ENCODE measurements at regions not wholly inside any gene's neighbourhood (a gene's known extent, or its start where the extent isn't known, plus 50 kb on each side); places are given as distances from the start of the nearest gene placed in this dataset.
A peak's percentile ranks its signal among the peaks of the same experiment; 100 is the strongest.
"Not testable (repeated sequence)": the region's sequence is repeated elsewhere in the genome, so short reads cannot be mapped to it uniquely, and the experiment has no call there.

GRCh38 chr4:57854748-57855147 is 744.6 kb upstream of the IGFBP7 start:
- intact Hi-C loops (cut with micrococcal nuclease), result no loop called here
- no peak for ATAC-seq

GRCh38 chr4:57850141-57850540 is 740.0 kb upstream of the IGFBP7 start:
- intact Hi-C loops (cut with micrococcal nuclease), result no loop called here
- ATAC-seq, result no peak

More at GRCh38 chr4:57854748-57855147, 744.6 kb upstream of the IGFBP7 start:
- no peak for DNase-seq

GRCh38 chr4:57832083-57832482 is 721.9 kb upstream of the IGFBP7 start:
- DNase-seq (no peak), ATAC-seq (no peak)
- intact Hi-C loops (cut with micrococcal nuclease), result no loop called here

More at GRCh38 chr4:57850141-57850540, 740.0 kb upstream of the IGFBP7 start:
- no peak for DNase-seq

GRCh38 chr4:57789666-57790065 is 679.5 kb upstream of the IGFBP7 start:
- intact Hi-C loops (cut with micrococcal nuclease), result no loop called here
- DNase-seq (no peak), ATAC-seq (no peak)

GRCh38 chr4:57777876-57778275 is 667.7 kb upstream of the IGFBP7 start:
- DNase-seq (no peak), ATAC-seq (no peak)
- intact Hi-C loops (cut with micrococcal nuclease), result no loop called here

GRCh38 chr4:57774681-57775080 is 664.5 kb upstream of the IGFBP7 start:
- intact Hi-C loops (cut with micrococcal nuclease), result no loop called here
- no peak for DNase-seq

GRCh38 chr4:57774171-57774570 is 664.0 kb upstream of the IGFBP7 start:
- intact Hi-C loops (cut with micrococcal nuclease), result no loop called here
- ATAC-seq, result no peak
- DNase-seq, result no peak

More at GRCh38 chr4:57774681-57775080, 664.5 kb upstream of the IGFBP7 start:
- ATAC-seq, result no peak

- no peak for DNase-seq
- intact Hi-C loops (cut with micrococcal nuclease), result no loop called here
- no peak for ATAC-seq
Observed at GRCh38 chr4:57766341-57766740, 656.2 kb upstream of the IGFBP7 start.

GRCh38 chr4:57764856-57765255 is 654.7 kb upstream of the IGFBP7 start:
- intact Hi-C loops (cut with micrococcal nuclease), result no loop called here

GRCh38 chr4:57763070-57763469 is 652.9 kb upstream of the IGFBP7 start:
- ATAC-seq (no peak), DNase-seq (no peak)
- intact Hi-C loops (cut with micrococcal nuclease), result no loop called here

More at GRCh38 chr4:57764856-57765255, 654.7 kb upstream of the IGFBP7 start:
- DNase-seq (no peak), ATAC-seq (no peak)

- no peak for ATAC-seq
- intact Hi-C loops (cut with micrococcal nuclease), result no loop called here
- no peak for DNase-seq
Observed at GRCh38 chr4:57740625-57741190, 630.5 kb upstream of the IGFBP7 start.

GRCh38 chr4:57736781-57737180 is 626.6 kb upstream of the IGFBP7 start:
- DNase-seq, result no peak
- intact Hi-C loops (cut with micrococcal nuclease), result no loop called here
- no peak for ATAC-seq

GRCh38 chr4:57734104-57734670 is 624.0 kb upstream of the IGFBP7 start:
- intact Hi-C loops (cut with micrococcal nuclease), result no loop called here
- ATAC-seq (peak; percentile 99), DNase-seq (no peak)

GRCh38 chr4:57729775-57730570 is 619.8 kb upstream of the IGFBP7 start:
- DNase-seq; intact Hi-C loops (cut with micrococcal nuclease); ATAC-seq: not testable (repeated sequence)

GRCh38 chr4:57726154-57726553 is 616.0 kb upstream of the IGFBP7 start:
- intact Hi-C loops (cut with micrococcal nuclease), result no loop called here
- DNase-seq (no peak), ATAC-seq (no peak)

- ATAC-seq, result no peak
- DNase-seq, result no peak
- intact Hi-C loops (cut with micrococcal nuclease), result no loop called here
Observed at GRCh38 chr4:57719456-57719855, 609.3 kb upstream of the IGFBP7 start.

- DNase-seq; ATAC-seq; intact Hi-C loops (cut with micrococcal nuclease): not testable (repeated sequence)
Observed at GRCh38 chr4:57714313-57714712, 604.1 kb upstream of the IGFBP7 start.

- intact Hi-C loops (cut with micrococcal nuclease), result no loop called here
- no peak for ATAC-seq
- DNase-seq, result no peak
Observed at GRCh38 chr4:57710053-57710452, 599.9 kb upstream of the IGFBP7 start.

GRCh38 chr4:57691370-57691769 is 581.2 kb upstream of the IGFBP7 start:
- no peak for ATAC-seq
- intact Hi-C loops (cut with micrococcal nuclease), result no loop called here
- no peak for DNase-seq

- ATAC-seq (no peak), DNase-seq (no peak)
- intact Hi-C loops (cut with micrococcal nuclease), result no loop called here
Observed at GRCh38 chr4:57689693-57690205, 579.6 kb upstream of the IGFBP7 start.

Data from left ventricle myocardium superior (tissue), 1 donor.